ES-I3 (cell line): ENCODE measurements at regions not wholly inside any gene's neighbourhood (a gene's known extent, or its start where the extent isn't known, plus 50 kb on each side); places are given as distances from the start of the nearest gene placed in this dataset.
"Not testable (repeated sequence)": the region's sequence is repeated elsewhere in the genome, so short reads cannot be mapped to it uniquely, and the experiment has no call there.

Source experiments
- H3K36me3 ChIP-seq: 2 replicates; pipeline ENCODE4 v1.6.1; 2013; ENCODE audit warnings: mild to moderate bottlenecking, low read length, control low read depth, moderate library complexity; ENCODE audit not compliant: insufficient read depth
- H3K4me1 ChIP-seq: 2 replicates; pipeline ENCODE4 v1.6.1; 2013; ENCODE audit warnings: mild to moderate bottlenecking, control low read depth, low read length; ENCODE audit not compliant: insufficient read depth
- H3K9ac ChIP-seq: 2 replicates; pipeline ENCODE4 v1.6.1; 2013; ENCODE audit warnings: low read depth, mild to moderate bottlenecking, low read length, moderate library complexity
- H3K9me3 ChIP-seq: 2 replicates; pipeline ENCODE4 v1.6.1; 2013; ENCODE audit warnings: mild to moderate bottlenecking, low read length, moderate library complexity; ENCODE audit not compliant: control insufficient read depth, insufficient read depth

DNA sequence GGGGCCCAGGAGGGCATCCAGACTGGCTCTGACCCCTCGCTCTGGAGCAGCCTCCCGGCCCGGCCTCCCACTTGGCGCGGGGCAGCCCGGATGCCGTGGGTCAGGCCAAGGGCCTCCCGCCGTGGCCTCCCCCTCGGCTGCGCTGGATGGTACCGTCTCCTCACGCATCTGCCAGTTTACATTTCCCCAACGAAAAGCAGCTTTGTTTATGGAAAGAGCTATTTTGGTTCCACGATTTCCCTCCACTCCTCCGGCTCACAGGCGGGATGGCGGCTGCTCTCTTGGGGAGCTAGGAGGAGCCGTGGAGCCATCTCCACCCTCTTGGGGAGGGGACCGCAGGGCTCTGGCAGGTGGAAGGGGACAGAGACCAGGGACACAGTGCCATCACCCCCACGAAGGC lies 93.2 kb upstream of the MYL10 start:
- H3K9ac ChIP-seq = no peak overlapping the region
- peaks cover 4% of the 10 kb centered on the region; the same call in 1 of the 2 replicates for H3K4me1 ChIP-seq
- H3K36me3 ChIP-seq = no peaks in the 10 kb centered on the region
- H3K9me3 ChIP-seq = no peaks in the 10 kb centered on the region

DNA sequence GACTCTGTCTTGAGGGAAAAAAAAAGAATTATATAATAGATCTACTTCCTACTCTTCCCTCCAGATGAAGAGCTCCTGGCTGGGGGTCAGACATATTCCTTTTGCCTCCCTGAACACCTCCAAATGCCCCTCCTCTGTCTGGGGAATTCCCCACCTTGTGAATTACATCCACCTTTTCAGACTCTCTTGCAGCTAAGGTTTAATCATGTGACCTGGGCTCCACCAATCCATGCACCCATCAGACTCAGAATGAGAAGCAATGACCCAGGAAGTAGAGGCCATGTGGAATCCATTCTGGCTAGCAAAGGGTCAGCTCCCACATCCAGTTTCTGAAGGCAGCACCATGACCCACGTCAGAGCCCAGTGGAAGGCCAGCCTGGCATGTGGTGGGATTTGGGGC lies 93.6 kb upstream of the CUX1 start:
- H3K9me3 ChIP-seq = no peaks in the 10 kb centered on the region
- no peak overlapping the region for H3K9ac ChIP-seq
- H3K36me3 ChIP-seq = no peaks in the 10 kb centered on the region
- H3K4me1 ChIP-seq = peaks cover under 1% of the 10 kb centered on the region; the same call in 1 of the 2 replicates

DNA sequence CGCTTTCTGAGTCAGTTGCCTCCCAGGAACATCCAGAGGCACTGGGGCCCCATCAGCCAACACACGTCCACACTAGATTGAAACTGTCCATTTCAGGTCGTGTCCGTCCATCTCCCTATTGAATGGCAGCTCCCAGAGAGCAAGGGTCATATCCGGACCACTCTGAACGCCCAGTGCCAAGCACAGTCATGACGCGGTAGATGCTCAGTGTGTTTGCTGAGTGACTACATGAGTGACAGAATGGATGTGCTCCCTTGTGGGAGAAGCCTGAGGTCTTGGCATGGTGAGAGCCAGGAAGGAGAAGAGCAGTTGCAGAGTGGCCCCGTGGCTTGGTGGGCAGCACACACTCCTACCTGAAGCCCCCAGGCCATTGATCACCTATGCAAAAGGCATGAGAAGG lies 92.5 kb upstream of the CUX1 start:
- no peaks in the 10 kb centered on the region for H3K36me3 ChIP-seq
- no peak overlapping the region for H3K9ac ChIP-seq
- no peaks in the 10 kb centered on the region; the same call in 1 of the 2 replicates for H3K4me1 ChIP-seq
- H3K9me3 ChIP-seq = no peaks in the 10 kb centered on the region

DNA sequence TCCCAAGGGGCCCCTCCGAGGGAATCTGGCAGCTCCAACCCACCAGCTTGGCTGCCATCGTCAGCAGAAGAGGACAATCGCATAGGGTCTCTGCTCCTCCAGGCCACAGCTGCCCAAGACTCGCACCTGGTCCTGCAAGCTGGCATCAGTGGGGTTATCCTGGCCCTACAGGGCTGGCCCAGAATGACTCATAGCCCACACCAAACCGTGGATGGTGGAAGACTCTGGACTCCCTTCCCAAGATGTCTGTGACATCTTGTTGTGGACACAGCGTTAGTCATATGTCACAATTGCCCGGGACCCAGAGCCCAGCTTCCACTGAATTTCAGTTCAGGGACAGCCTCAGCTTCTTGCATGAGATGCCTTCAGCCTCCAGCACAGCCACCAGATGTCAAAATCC lies 91.5 kb upstream of the CUX1 start:
- Histone ChIP-seq H3K9me3 (no peaks in the 10 kb centered on the region), H3K36me3 (no peaks in the 10 kb centered on the region), H3K4me1 (no peaks in the 10 kb centered on the region; the same call in 1 of the 2 replicates), H3K9ac (no peak overlapping the region)

DNA sequence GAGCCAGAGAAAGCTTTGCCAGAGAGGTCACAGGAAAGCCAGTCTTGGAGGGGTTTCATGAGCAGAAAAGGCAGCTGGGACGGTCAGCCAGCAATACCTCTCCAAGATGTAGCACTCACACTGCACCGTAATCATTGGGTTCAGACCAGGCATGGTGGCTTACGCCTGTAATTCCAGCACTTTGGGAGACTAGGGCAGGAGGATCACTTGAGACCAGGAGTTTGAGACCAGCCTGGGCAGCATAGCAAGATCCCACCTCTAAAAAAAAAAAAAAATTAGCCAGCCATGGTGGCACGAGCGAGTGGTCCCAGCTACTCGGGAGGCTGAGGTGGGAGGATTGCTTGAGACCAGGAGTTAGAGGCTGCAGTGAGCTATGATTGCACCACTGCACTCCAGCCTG lies 90.2 kb upstream of the CUX1 start:
- no peaks in the 10 kb centered on the region for H3K36me3 ChIP-seq

DNA sequence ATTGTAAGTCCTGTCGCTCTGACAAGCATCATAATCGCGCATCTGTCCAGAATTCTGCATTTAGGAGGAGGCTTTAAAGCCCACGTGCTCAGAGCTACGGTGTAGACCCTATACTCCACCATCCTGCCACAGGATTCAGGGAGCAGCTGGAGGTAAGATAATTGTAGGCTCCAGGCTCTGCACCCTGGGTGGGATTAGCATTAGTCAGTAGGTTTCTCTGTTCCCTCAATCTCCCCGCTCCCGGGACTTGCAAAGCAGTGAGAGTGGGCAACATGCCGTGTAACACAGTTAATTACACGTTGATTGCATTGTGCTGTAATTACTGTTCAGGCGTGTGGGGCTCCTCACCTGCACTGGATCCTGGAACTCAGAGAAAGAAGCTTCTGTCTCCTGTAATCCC lies 89.3 kb upstream of the CUX1 start:
- Histone ChIP-seq H3K9me3 (no peaks in the 10 kb centered on the region), H3K9ac (no peak overlapping the region), H3K4me1 (peaks cover 5% of the 10 kb centered on the region; the same call in 1 of the 2 replicates), H3K36me3 (no peaks in the 10 kb centered on the region)

More for the DNA sequence above, 90.2 kb upstream of the CUX1 start:
- Histone ChIP-seq H3K9me3 (no peaks in the 10 kb centered on the region), H3K9ac (no peak overlapping the region), H3K4me1 (peaks cover 5% of the 10 kb centered on the region; the same call in 1 of the 2 replicates)

DNA sequence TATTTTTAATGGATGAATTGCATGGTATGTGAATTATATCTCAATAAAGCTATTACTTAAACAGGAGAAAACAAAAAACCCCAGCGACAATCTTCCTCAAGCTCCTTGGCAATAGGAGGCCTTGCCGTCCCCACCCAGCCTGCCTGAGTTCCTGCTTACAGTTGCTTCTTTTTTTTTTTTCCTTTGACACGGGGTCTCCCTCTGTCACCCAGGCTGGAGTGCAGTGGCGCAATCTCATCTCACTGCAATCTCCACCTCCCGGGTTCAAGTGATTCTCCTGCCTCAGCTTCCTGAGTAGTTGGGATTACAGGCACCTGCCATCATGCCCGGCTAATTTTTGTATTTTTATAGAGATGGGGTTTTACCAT lies 88.6 kb upstream of the CUX1 start:
- H3K9ac ChIP-seq, H3K4me1 ChIP-seq, H3K36me3 ChIP-seq, H3K9me3 ChIP-seq: not testable (repeated sequence)

DNA sequence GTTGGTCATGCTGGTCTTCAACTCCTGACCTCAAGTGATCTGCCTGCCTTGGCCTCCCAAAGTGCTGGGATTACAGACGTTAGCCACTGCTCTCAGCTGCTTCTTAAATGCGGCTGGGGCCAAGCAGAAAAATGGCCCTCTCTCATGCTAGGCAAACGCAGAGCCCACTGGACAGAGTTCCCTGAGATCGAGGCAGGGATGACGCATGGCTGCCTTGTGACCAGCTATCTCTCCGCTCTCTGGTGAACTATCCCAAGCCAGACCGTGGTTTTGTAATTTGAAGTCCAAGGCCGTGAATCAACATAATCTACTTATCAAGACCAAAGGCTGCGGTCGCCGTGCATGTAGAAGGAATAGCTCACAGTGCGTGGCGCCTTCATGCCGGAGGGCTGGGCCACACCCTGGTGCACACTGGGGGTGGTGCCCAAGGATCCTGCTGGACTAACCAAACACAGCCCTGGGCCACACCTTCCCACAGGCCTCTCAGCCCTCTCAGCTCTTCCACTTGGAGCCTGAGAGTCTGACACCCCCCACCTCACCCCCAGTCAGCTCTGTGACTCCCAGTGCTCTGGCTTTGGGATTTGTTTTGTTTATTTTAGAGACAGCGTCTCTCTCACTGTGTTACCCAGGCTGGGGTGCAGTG lies 88.1 kb upstream of the CUX1 start:
- no peaks in the 10 kb centered on the region for H3K36me3 ChIP-seq
- H3K9me3 ChIP-seq = no peaks in the 10 kb centered on the region
- no peak overlapping the region for H3K9ac ChIP-seq
- H3K4me1 ChIP-seq = peaks cover 8% of the 10 kb centered on the region; the same call in 1 of the 2 replicates

DNA sequence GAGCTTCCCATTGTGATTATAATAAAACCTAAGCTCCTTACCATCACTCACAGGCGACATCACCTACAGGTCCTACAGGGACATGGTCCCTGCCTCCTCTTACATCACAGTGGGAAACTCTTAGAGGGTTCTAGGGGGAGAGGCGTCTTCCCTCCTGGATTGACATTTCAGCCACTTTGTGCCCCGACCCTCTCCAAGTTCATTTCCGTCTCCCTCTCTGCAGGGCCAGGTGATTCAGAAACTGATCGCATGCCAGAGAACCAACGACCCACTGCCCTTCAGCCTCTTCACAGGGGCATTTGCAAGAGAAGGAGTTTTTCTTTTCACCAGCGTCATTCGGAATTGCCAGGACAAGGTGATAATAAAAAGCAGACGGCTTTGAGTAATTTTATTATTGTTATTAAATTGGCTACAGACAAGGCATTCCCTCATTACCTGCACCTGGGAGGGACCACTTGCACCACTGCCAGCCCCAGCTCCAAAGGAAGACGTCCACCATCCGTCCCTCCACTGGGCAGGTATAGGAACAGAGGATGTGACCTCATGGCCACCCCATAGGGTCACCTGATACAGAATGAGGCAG lies 85.8 kb upstream of the CUX1 start:
- Histone ChIP-seq H3K4me1 (peaks cover 8% of the 10 kb centered on the region; the same call in 1 of the 2 replicates), H3K9ac (no peak overlapping the region; the same call in 1 of the 2 replicates), H3K36me3 (no peaks in the 10 kb centered on the region), H3K9me3 (no peaks in the 10 kb centered on the region)

DNA sequence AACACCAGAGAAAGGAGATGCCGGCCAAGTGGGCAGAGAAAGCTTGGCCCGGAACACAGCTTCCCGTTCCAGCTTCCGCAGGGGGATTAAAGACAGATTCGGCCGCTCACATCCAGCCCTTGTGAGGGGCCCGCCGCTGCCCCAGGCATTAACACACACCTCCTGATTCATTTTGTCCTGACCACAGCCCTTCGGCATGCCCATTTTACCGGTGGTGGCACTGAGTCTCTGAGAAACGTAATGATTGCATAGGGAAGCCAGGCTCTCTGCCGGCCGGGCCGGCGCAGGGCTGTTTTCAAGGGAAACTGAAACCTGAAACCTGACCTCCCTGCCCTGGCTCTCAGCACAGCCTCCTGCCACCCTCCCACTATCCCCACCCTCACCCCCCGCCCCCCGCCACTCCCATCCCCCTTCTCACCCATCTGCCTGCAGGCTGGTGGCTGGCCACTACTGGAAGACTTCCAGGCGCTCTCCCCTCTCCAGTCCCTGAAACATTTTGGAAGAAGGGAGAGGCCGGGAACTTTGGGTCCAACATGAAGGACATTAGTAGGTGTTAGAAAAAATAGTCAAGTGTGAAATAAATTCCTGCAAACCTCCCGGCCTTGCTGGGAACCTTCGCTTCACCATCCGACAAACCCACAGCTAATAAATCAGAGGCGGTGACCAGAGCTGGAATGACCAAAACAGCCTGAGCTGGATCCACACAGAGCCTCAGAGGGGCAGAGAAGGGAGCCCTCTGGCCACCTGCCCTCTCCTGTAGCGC lies 83.5 kb upstream of the CUX1 start:
- Histone ChIP-seq H3K4me1 (peaks cover 8% of the 10 kb centered on the region; the same call in 1 of the 2 replicates), H3K36me3 (no peaks in the 10 kb centered on the region), H3K9me3 (no peaks in the 10 kb centered on the region), H3K9ac (no peak overlapping the region; the same call in 1 of the 2 replicates)

DNA sequence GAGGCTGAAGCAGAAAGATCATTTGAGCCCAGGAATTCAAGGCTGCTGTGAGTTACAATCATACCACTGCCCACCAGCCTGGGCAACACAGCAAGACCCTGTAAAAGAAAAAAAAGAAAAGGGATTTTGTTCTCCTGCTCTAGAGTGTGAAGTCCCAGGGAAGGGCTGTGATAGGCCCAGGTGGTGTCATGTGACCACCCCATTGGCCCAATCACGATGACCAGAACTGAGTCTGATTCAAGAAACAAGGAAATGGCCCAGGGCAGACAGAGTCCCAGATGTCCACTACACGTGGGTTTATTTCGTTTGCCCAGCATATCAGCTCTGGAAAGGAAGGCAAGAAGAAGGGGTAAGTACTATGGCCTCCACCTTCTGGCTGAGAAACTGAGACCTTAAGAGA lies 81.3 kb upstream of the CUX1 start:
- H3K9ac ChIP-seq = no peak overlapping the region
- peaks cover 20% of the 10 kb centered on the region for H3K4me1 ChIP-seq
- H3K9me3 ChIP-seq = no peaks in the 10 kb centered on the region
- H3K36me3 ChIP-seq = no peaks in the 10 kb centered on the region

DNA sequence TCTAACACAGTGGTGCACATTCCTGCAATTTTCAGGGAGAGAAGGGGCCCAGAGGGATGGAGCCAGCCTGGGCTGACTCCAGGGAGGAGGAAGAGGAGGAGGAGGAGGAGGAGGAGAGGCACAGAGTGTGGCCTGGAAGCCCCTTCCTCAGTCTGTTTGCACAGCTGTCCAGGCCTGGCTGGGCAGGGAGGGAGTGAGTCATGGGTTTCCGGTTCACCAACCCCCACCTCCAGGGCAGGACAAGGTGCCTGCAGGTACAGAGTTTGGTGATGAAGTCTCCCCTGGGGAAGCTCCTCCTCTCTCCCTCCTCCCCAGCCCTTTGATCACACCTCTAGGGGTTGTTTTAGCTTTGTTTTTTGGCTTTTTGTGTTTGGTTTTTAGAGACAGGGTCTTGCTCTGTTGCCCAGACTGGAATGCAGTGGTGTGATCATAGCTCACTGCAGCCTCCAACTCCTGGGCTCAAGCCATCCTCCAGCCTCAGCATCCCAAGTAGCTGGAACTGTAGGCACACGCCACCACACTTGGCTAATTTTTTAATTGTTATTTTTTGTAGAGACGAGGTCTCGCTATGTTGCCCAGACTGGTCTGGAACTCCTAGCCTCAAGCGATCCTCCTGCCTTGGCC lies 77.5 kb upstream of the CUX1 start:
- no peaks in the 10 kb centered on the region for H3K36me3 ChIP-seq
- H3K9ac ChIP-seq = no peak overlapping the region
- peaks cover 16% of the 10 kb centered on the region for H3K4me1 ChIP-seq
- no peaks in the 10 kb centered on the region for H3K9me3 ChIP-seq

DNA sequence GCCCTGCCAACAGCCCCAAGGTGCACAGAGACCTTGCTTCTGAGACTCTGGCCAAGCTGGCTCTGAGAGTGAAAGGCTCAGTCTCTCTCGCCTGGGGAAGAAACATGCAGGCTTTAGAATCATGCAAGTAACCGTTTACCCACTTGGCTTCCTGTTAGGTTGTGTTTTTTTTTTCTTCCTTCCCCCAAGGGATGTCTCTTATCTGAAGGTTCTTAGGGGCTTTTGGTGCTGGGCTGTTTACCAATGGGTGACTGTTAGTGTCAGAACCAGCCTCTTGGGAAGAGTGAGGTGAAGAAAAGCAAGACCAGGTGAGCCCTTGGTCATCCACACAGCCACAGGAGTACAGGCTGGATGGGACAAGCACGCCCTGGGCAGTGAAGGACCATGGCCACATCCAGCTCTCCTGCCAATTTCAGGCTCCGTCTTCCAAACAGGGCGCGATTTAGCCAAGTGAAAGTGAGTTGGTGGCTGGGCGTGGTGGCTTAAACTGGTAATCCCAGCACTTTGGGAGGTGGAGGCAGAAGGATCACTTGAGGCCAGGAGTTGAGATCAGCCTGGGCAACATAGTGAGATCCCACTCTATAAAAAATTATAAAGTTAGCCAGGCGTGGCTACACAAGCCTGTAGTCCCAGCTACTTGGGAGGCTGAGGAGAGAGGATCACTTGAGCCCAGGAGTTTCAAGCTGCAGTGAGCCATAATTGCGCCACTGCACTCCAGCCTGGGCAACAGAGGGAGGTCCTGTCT lies 76.3 kb upstream of the CUX1 start:
- Histone ChIP-seq H3K9me3 (no peaks in the 10 kb centered on the region), H3K36me3 (no peaks in the 10 kb centered on the region), H3K9ac (no peak overlapping the region), H3K4me1 (peaks cover 16% of the 10 kb centered on the region)
